GM12878 (cell line): ENCODE measurements at regions not wholly inside any gene's neighbourhood (a gene's known extent, or its start where the extent isn't known, plus 50 kb on each side); places are given as distances from the start of the nearest gene placed in this dataset.

Experiments used
- ATAC-seq: fragments of 200-7000 bp; cut with Tn5 transposase; 3 replicates; pipeline ENCODE4 v1.9.1; 2020; ENCODE audit warnings: mild to moderate bottlenecking, moderate library complexity
- BruUV-seq: library from RNA; stranded (reverse); fragments of 400-500 nt; replicated peaks from 2 replicates; lab custom pipeline; 2021; lab: Mats Ljungman, UMichigan
- CTCF ChIA-PET: fragments of 300-600 bp; sonication (Branson Sonifier 250); formaldehyde crosslinking; extraction: SDS; loops from one replicate; lab custom pipeline; 2021; ENCODE audit warnings: inconsistent platforms; lab: Yijun Ruan, JAX
- POLR2A ChIA-PET: fragments of 350-600 bp; formaldehyde crosslinking; extraction: SDS; loops from one replicate; lab custom pipeline; 2021; ENCODE audit warnings: inconsistent platforms; lab: Charles Lee
- RAD21 ChIA-PET: fragments of 300-600 bp; sonication (Branson Sonifier 250); formaldehyde crosslinking; loops from one replicate; lab custom pipeline; 2023; ENCODE audit warnings: antibody characterized with exemption; ENCODE audit not compliant: unreplicated experiment; lab: Charles Lee
- SMC1A ChIA-PET: fragments of 300-600 bp; sonication (Branson Sonifier 250); formaldehyde crosslinking; loops from one replicate; lab custom pipeline; 2023; ENCODE audit not compliant: unreplicated experiment, uncharacterized antibody; lab: Charles Lee
- DNase-seq: peaks from one replicate; pipeline ENCODE4 v3.0.0-alpha.2; 2011; ENCODE audit warnings: low read depth, low spot score
- FAIRE-seq: peaks from 3 replicates; lab custom pipeline; 2011; peaks lifted over from hg19 to GRCh38; lab: Jason Lieb, UNC
- H2AFZ ChIP-seq: 2 replicates; pipeline ENCODE4 v1.6.0; 2011; ENCODE audit warnings: low read depth, low read length, control low read depth; ENCODE audit not compliant: control insufficient read depth
- H3K27ac ChIP-seq: 2 replicates; pipeline ENCODE4 v1.5.1; 2011; ENCODE audit warnings: control low read depth; ENCODE audit not compliant: control insufficient read depth, insufficient read depth
- H3K27me3 ChIP-seq, 2 experiments: replicated peaks in 1 of 2; 2 replicates each; pipeline versions ENCODE4 v1.6.0 to v1.6.1; 2011; ENCODE audit warnings: low read length in 1 of 2; ENCODE audit not compliant: control insufficient read depth in 2 of 2, insufficient read depth in 2 of 2
- H3K36me3 ChIP-seq, 2 experiments: 2 replicates each; pipeline ENCODE4 v1.5.1; 2011; ENCODE audit warnings: low read length in 1 of 2; ENCODE audit not compliant: control insufficient read depth in 2 of 2, insufficient read depth in 2 of 2
- H3K4me1 ChIP-seq: 2 replicates; pipeline ENCODE4 v1.6.1; 2011; ENCODE audit warnings: mild to moderate bottlenecking, low read length, moderate library complexity, mixed read lengths; ENCODE audit not compliant: control insufficient read depth, insufficient read depth
- H3K4me2 ChIP-seq: 2 replicates; pipeline ENCODE4 v1.6.0; 2011; ENCODE audit warnings: control low read depth; ENCODE audit not compliant: control insufficient read depth, insufficient read depth
- H3K4me3 ChIP-seq: fragments of 200-600 bp; sonication (generic); 2 replicates; pipeline ENCODE4 v1.5.1; 2016
- H3K79me2 ChIP-seq: 2 replicates; pipeline ENCODE4 v1.6.0; 2011; ENCODE audit warnings: low read length; ENCODE audit not compliant: control insufficient read depth, insufficient read depth
- H3K9ac ChIP-seq: 2 replicates; pipeline ENCODE4 v1.8.0; 2011; ENCODE audit warnings: low read length, control low read depth, mixed read lengths; ENCODE audit not compliant: control insufficient read depth, insufficient read depth
- H3K9me3 ChIP-seq: replicated peaks from 3 replicates; pipeline ENCODE4 v1.5.1; 2011; ENCODE audit warnings: mild to moderate bottlenecking, low read length; ENCODE audit not compliant: control insufficient read depth, insufficient read depth
- H4K20me1 ChIP-seq: 2 replicates; pipeline ENCODE4 v1.6.0; 2011; ENCODE audit not compliant: control insufficient read depth, insufficient read depth
- CBX5 ChIP-seq: sonication (generic); IDR thresholded peaks from 2 replicates; pipeline ENCODE4 v1.6.1; 2016; ENCODE audit warnings: low read depth, moderate library complexity, mild to moderate bottlenecking, inconsistent platforms
- CHD2 ChIP-seq: IDR thresholded peaks from 2 replicates; pipeline ENCODE4 v1.6.1; 2011; ENCODE audit warnings: low read depth, low read length, improper control_type of control experiment, borderline replicate concordance
- DPF2 ChIP-seq: fragments of 450-650 bp; IDR thresholded peaks from 2 replicates; pipeline ENCODE4 v1.6.1; 2017; ENCODE audit warnings: mild to moderate bottlenecking
- EED ChIP-seq: sonication (generic); IDR thresholded peaks from 2 replicates; pipeline ENCODE4 v1.6.1; 2016; ENCODE audit warnings: antibody characterized with exemption, low read depth
- PML ChIP-seq: IDR thresholded peaks from 2 replicates; pipeline ENCODE4 v1.6.1; 2012; ENCODE audit warnings: low read length, inconsistent platforms
- RELA ChIP-seq: fragments of 450-650 bp; IDR thresholded peaks from 2 replicates; pipeline ENCODE4 v1.8.0; 2014; ENCODE audit warnings: borderline replicate concordance; ENCODE audit not compliant: partially characterized antibody
- SIN3A ChIP-seq: IDR thresholded peaks from 2 replicates; pipeline ENCODE4 v1.6.1; 2012; ENCODE audit warnings: low read depth, low read length, improper control_type of control experiment
- SUPT20H ChIP-seq: IDR thresholded peaks from 2 replicates; pipeline ENCODE4 v1.6.1; 2011; ENCODE audit warnings: low read depth, mild to moderate bottlenecking, low read length, moderate library complexity, borderline replicate concordance; ENCODE audit not compliant: control insufficient read depth
- TAF1 ChIP-seq: IDR thresholded peaks from 2 replicates; pipeline ENCODE4 v1.6.1; 2011; ENCODE audit warnings: mild to moderate bottlenecking, low read depth, low read length, borderline replicate concordance
- TARDBP ChIP-seq: IDR thresholded peaks from 2 replicates; pipeline ENCODE4 v1.6.1; 2016; ENCODE audit warnings: borderline replicate concordance
- WGBS: methylation state at CpG from one replicate; pipeline ENCODE4 v1.1.6; 2016; ENCODE audit warnings: low lambda C conversion rate; ENCODE audit not compliant: insufficient replicate concordance, insufficient coverage; ENCODE audit errors: missing lambda C conversion rate; 5-methylcytosine and 5-hydroxymethylcytosine counted together
- in situ Hi-C: fragments of 300-500 bp; cut with MboI; formaldehyde crosslinking; loops from 9 replicates; pipeline ENCODE4 v1.14.3; 2018; ENCODE audit warnings: mixed read lengths
- intact Hi-C: fragments of 100-400 bp; cut with micrococcal nuclease; formaldehyde crosslinking; loops from one replicate; pipeline ENCODE4 v1.14.2; 2022; ENCODE audit not compliant: unreplicated experiment
- TF ChIP-seq, protein P1 (sequence below): fragments of 450-650 bp; IDR thresholded peaks from 2 replicates; pipeline ENCODE4 v1.6.1; 2017; ENCODE audit warnings: mild to moderate bottlenecking, moderate library complexity
- TF ChIP-seq, protein P2 (sequence below): fragments of 450-650 bp; IDR thresholded peaks from 2 replicates; pipeline ENCODE4 v1.6.1; 2018; ENCODE audit warnings: borderline replicate concordance, mild to moderate bottlenecking; ENCODE audit not compliant: partially characterized antibody
- TF ChIP-seq, protein P3 (sequence below): fragments of 150-350 bp; IDR thresholded peaks from 2 replicates; pipeline ENCODE4 v1.6.1; 2014; ENCODE audit warnings: mild to moderate bottlenecking, low read depth, low read length
- TF ChIP-seq, protein P4 (sequence below): IDR thresholded peaks from 2 replicates; pipeline ENCODE4 v1.6.1; 2011; ENCODE audit warnings: borderline replicate concordance, low read depth, mild to moderate bottlenecking, moderate library complexity, mixed read lengths, low read length; ENCODE audit not compliant: insufficient read depth; ENCODE audit errors: extremely low read length
- TF ChIP-seq, protein P5 (sequence below): IDR thresholded peaks from 2 replicates; pipeline ENCODE4 v1.6.1; 2012; ENCODE audit warnings: low read depth, low read length, improper control_type of control experiment

DNA sequence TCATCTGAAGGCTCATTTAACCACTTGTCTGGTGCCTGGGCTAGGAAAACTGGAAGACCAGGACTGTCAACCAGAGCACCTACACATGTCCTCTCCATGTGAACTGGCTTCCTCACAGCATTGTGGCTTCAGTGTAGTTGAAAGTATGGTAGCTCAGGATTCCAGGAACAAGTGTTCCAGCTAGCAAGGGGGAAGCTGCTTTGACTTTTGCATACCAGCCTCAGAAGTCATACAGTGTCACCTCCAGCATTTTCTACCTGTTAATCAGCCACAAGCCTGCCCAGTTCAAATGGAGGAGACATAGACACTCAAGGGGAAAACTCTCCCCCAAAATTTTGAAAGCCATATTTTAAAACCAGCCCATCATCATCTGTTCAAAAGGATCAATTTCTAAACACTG, 212.8 kb upstream of the CAND1 start (continued):
- TF ChIP-seq, protein P1, sequence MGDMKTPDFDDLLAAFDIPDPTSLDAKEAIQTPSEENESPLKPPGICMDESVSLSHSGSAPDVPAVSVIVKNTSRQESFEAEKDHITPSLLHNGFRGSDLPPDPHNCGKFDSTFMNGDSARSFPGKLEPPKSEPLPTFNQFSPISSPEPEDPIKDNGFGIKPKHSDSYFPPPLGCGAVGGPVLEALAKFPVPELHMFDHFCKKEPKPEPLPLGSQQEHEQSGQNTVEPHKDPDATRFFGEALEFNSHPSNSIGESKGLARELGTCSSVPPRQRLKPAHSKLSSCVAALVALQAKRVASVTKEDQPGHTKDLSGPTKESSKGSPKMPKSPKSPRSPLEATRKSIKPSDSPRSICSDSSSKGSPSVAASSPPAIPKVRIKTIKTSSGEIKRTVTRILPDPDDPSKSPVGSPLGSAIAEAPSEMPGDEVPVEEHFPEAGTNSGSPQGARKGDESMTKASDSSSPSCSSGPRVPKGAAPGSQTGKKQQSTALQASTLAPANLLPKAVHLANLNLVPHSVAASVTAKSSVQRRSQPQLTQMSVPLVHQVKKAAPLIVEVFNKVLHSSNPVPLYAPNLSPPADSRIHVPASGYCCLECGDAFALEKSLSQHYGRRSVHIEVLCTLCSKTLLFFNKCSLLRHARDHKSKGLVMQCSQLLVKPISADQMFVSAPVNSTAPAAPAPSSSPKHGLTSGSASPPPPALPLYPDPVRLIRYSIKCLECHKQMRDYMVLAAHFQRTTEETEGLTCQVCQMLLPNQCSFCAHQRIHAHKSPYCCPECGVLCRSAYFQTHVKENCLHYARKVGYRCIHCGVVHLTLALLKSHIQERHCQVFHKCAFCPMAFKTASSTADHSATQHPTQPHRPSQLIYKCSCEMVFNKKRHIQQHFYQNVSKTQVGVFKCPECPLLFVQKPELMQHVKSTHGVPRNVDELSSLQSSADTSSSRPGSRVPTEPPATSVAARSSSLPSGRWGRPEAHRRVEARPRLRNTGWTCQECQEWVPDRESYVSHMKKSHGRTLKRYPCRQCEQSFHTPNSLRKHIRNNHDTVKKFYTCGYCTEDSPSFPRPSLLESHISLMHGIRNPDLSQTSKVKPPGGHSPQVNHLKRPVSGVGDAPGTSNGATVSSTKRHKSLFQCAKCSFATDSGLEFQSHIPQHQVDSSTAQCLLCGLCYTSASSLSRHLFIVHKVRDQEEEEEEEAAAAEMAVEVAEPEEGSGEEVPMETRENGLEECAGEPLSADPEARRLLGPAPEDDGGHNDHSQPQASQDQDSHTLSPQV, result no peak
- TF ChIP-seq, protein P2, sequence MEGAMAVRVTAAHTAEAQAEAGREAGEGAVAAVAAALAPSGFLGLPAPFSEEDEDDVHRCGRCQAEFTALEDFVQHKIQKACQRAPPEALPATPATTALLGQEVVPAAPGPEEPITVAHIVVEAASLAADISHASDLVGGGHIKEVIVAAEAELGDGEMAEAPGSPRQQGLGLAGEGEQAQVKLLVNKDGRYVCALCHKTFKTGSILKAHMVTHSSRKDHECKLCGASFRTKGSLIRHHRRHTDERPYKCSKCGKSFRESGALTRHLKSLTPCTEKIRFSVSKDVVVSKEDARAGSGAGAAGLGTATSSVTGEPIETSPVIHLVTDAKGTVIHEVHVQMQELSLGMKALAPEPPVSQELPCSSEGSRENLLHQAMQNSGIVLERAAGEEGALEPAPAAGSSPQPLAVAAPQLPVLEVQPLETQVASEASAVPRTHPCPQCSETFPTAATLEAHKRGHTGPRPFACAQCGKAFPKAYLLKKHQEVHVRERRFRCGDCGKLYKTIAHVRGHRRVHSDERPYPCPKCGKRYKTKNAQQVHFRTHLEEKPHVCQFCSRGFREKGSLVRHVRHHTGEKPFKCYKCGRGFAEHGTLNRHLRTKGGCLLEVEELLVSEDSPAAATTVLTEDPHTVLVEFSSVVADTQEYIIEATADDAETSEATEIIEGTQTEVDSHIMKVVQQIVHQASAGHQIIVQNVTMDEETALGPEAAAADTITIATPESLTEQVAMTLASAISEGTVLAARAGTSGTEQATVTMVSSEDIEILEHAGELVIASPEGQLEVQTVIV, result no peak
- no peak for TF ChIP-seq EED
- TF ChIP-seq, all 136 proteins: peak for 0

DNA sequence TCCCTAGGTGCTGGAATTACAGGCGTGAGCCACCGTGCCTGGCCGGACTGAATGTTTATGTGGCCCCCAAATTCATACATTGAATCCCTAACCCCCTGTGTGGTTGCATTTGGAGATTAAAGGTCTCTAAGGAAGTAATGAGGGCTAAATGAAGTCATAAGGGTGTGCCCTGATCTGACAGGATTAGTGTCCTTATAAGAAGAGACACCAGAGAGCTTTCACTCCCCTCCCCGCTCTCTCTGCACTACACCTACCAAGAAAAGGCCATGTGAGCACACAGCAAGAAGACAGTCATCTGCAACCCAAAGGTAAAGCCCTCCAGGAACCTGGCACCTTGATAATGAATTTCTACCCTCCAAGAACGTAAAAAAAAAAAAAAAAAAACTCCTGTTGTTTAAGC, 212.1 kb upstream of the CAND1 start:
- FAIRE-seq, result no peak
- ATAC-seq, result no peak
- H4K20me1 ChIP-seq, result no peaks in the 10 kb centered on the region
- no peaks in the 10 kb centered on the region for H3K36me3 ChIP-seq
- no TSS peak for BruUV-seq
- ChIA-PET RAD21 (no interaction called here), CTCF (no interaction called here), SMC1A (no interaction called here), POLR2A (no interaction called here)
- no peaks in the 10 kb centered on the region for H3K79me2 ChIP-seq
- intact Hi-C loops, result no loop called here
- no peak overlapping the region for H3K9ac ChIP-seq
- H3K9me3 ChIP-seq, result no peaks in the 10 kb centered on the region
- no peaks in the 10 kb centered on the region for H3K4me1 ChIP-seq
- in situ Hi-C loops, result no loop called here
- no peak overlapping the region for H3K4me3 ChIP-seq
- H3K4me2 ChIP-seq, result no peak overlapping the region
- H2AFZ ChIP-seq, result no peak overlapping the region
- H3K27ac ChIP-seq, result no peak overlapping the region
- no peaks in the 10 kb centered on the region for H3K27me3 ChIP-seq
- 45% methylated on average over 5 of the region's 5 CpGs for WGBS
- no peak for DNase-seq
- TF ChIP-seq SIN3A (no peak), SUPT20H (no peak), CHD2 (no peak), PML (no peak), DPF2 (no peak), TAF1 (no peak), CBX5 (no peak), TARDBP (no peak), RELA (no peak)
- TF ChIP-seq, protein P3, sequence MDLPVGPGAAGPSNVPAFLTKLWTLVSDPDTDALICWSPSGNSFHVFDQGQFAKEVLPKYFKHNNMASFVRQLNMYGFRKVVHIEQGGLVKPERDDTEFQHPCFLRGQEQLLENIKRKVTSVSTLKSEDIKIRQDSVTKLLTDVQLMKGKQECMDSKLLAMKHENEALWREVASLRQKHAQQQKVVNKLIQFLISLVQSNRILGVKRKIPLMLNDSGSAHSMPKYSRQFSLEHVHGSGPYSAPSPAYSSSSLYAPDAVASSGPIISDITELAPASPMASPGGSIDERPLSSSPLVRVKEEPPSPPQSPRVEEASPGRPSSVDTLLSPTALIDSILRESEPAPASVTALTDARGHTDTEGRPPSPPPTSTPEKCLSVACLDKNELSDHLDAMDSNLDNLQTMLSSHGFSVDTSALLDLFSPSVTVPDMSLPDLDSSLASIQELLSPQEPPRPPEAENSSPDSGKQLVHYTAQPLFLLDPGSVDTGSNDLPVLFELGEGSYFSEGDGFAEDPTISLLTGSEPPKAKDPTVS, result no peak
- TF ChIP-seq, protein P4, sequence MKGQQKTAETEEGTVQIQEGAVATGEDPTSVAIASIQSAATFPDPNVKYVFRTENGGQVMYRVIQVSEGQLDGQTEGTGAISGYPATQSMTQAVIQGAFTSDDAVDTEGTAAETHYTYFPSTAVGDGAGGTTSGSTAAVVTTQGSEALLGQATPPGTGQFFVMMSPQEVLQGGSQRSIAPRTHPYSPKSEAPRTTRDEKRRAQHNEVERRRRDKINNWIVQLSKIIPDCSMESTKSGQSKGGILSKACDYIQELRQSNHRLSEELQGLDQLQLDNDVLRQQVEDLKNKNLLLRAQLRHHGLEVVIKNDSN, result no peak
- TF ChIP-seq, protein P5, sequence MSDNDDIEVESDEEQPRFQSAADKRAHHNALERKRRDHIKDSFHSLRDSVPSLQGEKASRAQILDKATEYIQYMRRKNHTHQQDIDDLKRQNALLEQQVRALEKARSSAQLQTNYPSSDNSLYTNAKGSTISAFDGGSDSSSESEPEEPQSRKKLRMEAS, result no peak
